Adrenal gland (tissue), 9 donors: ENCODE measurements at regions not wholly inside any gene's neighbourhood (a gene's known extent, or its start where the extent isn't known, plus 50 kb on each side); places are given as distances from the start of the nearest gene placed in this dataset.

ENCODE experiments used
- DNase-seq, 7 donors: peaks; one replicate each; pipeline ENCODE4 v3.0.0-alpha.2; 2019 to 2020
- H3K27ac ChIP-seq, 5 donors: fragments of 200-600 bp; sonication (generic) in 4 of 5; 1 replicate in 3 of 5; 2 replicates in 2 of 5; pipeline versions ENCODE4 v1.5.1 to v1.8.0; 2016 to 2020; ENCODE audit warnings: mild to moderate bottlenecking in 1 of 5
- H3K27me3 ChIP-seq: fragments of 200-600 bp; 2 replicates; pipeline ENCODE4 v1.8.0; 2021
- H3K36me3 ChIP-seq, 2 donors: fragments of 200-600 bp; replicated peaks in 1 of 2; 1 replicate in 1 of 2; 2 replicates in 1 of 2; pipeline versions ENCODE4 v1.5.1 to v1.8.0; 2018 to 2022
- H3K4me1 ChIP-seq, 2 donors: fragments of 200-600 bp; replicated peaks in 1 of 2; 1 replicate in 1 of 2; 2 replicates in 1 of 2; pipeline versions ENCODE4 v1.5.1 to v1.8.0; 2018 to 2021
- H3K4me3 ChIP-seq, 4 donors: fragments of 200-600 bp; sonication (generic) in 3 of 4; one replicate each; pipeline ENCODE4 v1.5.1; 2016 to 2018
- H3K9me3 ChIP-seq, 3 donors: fragments of 200-600 bp; sonication (generic) in 1 of 3; replicated peaks in 1 of 3; 1 replicate in 2 of 3; 2 replicates in 1 of 3; pipeline versions ENCODE4 v1.5.1 to v1.8.0; 2016 to 2021
- POLR2A ChIP-seq, 2 donors: fragments of 450-650 bp; IDR thresholded peaks; one replicate each; pipeline ENCODE4 v1.6.1; 2017; ENCODE audit warnings: antibody characterized with exemption in 2 of 2, mild to moderate bottlenecking in 2 of 2, moderate library complexity in 1 of 2
- WGBS, 4 donors: extraction: QIAGEN DNeasy Blood & Tissue Kit in 2 of 4; methylation state at CpG; one replicate each; pipeline versions ENCODE4 v1.1.5 to v1.1.7; 2013 to 2017; 5-methylcytosine and 5-hydroxymethylcytosine counted together
- intact Hi-C, 2 donors: fragments of 100-400 bp; cut with DNase I; formaldehyde crosslinking; loops; one replicate each; pipeline versions ENCODE4 v1.14.1 to v1.15.0; 2022 to 2023
- TF ChIP-seq, protein P1 (sequence below), 6 experiments: fragments of 450-650 bp in 4 of 6; fragments of 200-600 bp in 2 of 6; sonication (generic) in 1 of 6; IDR thresholded peaks; 1 replicate in 5 of 6; 2 replicates in 1 of 6; pipeline versions ENCODE4 v1.5.1 to v1.8.0; 2016 to 2021; ENCODE audit warnings: antibody characterized with exemption in 6 of 6, mild to moderate bottlenecking in 2 of 6, moderate library complexity in 1 of 6
- donor health status: healthy with polysubstance abuse.
- donor health status: Bipolar disorder and iron deficiency.
- donor health status: DM: yes; HTN: yes; CAD: no.
- donor health status: DM: no; HTN: no; CAD: no.
- donor health status: DM: no; HTN: no; CAD: no.

DNA sequence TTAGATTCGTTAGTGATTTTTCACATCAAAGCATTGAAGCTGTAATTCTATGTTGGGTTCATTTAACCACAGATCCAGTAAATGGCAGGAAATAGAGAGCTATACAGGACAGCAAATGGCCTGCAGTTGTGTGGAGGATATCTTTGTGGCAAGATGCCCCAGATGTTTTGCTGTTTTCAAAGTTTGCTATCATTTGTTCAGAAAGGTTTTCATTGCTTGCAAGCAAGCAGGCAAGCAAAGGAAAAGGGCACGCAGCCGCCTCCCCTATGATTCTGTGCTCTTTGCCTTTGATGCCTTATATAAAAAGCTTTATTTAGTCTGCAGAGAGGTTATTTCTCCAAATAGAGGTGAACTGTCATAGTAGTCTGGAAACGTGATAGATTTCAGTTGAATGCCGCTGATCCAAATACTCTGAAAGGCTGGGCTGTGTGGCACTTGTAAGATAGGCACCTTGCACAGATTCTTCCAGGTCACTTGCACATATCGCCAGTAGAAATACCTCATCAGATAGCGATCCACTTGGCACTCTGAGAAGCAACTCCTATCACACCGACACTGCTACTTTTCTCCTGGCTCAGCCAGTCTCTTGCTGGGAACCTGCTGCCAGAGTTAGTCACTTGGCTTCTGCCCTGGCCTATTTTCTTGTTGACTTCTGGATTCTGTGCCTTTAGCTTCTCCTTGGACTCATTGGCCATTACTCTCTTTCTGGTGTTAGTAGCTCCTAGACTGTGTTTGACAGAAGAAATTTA, 66.4 kb downstream of the UTRN start:
- peak; percentile 50 to 81 (median 76) for DNase-seq
- Histone ChIP-seq H3K27me3 (no peaks in the 10 kb centered on the region), H3K9me3 (no peaks in the 10 kb centered on the region), H3K27ac (peak overlapping the region in 4 of 5 donors; percentile 5 to 77 (median 70)), H3K4me3 (peak overlapping the region in 1 of 4 donors; percentile 11), H3K4me1 (peaks cover 53 to 54% of the 10 kb centered on the region in 2 donors), H3K36me3 (no peaks in the 10 kb centered on the region)
- WGBS, 4 donors: 21 to 29% (median 26%) methylated on average over 8 of the region's 8 CpGs
- TF ChIP-seq POLR2A (IDR thresholded peaks at IDR 0.05): peak in 1 of 2 donors; percentile 42
- TF ChIP-seq, protein P1, sequence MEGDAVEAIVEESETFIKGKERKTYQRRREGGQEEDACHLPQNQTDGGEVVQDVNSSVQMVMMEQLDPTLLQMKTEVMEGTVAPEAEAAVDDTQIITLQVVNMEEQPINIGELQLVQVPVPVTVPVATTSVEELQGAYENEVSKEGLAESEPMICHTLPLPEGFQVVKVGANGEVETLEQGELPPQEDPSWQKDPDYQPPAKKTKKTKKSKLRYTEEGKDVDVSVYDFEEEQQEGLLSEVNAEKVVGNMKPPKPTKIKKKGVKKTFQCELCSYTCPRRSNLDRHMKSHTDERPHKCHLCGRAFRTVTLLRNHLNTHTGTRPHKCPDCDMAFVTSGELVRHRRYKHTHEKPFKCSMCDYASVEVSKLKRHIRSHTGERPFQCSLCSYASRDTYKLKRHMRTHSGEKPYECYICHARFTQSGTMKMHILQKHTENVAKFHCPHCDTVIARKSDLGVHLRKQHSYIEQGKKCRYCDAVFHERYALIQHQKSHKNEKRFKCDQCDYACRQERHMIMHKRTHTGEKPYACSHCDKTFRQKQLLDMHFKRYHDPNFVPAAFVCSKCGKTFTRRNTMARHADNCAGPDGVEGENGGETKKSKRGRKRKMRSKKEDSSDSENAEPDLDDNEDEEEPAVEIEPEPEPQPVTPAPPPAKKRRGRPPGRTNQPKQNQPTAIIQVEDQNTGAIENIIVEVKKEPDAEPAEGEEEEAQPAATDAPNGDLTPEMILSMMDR (IDR thresholded peaks at IDR 0.05): no peak
- intact Hi-C loops: no loop called here

DNA sequence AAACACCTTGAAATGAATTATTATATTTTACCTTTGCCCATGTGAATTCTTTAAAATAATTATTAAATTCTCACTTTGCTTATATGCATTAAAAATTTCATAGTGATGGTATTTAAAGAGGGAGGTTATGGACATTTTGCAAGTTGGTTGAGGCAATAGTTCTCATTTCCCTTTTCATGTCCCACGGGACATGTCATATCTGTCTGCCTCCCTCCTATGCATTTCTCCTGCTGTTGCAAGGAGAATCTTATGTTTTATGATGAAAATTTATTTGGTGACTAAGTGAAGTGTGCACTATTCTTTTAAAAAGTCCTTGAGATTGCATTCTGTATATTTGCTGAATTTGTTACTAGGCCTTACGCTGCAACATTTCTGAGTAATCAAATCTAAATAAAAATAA, 67.2 kb downstream of the UTRN start:
- 49 to 65% (median 56%) methylated on average over 2 of the region's 2 CpGs for WGBS, 4 donors
- intact Hi-C loops: no loop called here
- H3K4me1 ChIP-seq: peaks cover 45 to 46% of the 10 kb centered on the region in 2 donors

DNA sequence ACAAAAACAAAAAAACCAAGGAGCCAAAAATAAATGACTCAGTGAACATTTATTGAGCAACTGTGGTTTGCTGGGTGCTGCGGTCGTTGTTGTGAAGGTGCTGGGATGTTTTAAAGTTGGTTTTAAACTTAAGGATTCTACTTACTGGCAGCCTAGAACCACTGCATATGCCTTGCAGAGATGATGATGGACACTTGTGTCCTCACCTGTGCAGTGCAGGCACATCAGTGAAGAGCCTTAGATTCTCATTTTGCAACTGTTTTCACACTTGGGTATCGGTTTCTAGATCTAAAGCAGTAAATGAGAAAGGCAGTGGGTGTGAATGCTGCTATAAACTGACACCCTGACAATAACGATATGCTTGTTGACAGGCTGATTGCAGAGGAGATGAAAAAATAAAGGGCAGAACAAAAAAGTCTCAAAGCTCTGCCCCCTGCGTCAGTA, 68.8 kb downstream of the UTRN start:
- H3K36me3 ChIP-seq: no peaks in the 10 kb centered on the region
- no peaks in the 10 kb centered on the region for H3K27me3 ChIP-seq
- H3K4me1 ChIP-seq: peaks cover 36% of the 10 kb centered on the region in 2 donors
- no peak overlapping the region for H3K4me3 ChIP-seq
- no peak overlapping the region for H3K27ac ChIP-seq
- DNase-seq: no peak
- H3K9me3 ChIP-seq: no peaks in the 10 kb centered on the region
- 79 to 89% (median 88%) methylated on average over 5 of the region's 5 CpGs for WGBS, 4 donors
- TF ChIP-seq, protein P1 (IDR thresholded peaks at IDR 0.05): no peak
- no peak for TF ChIP-seq POLR2A (IDR thresholded peaks at IDR 0.05)
- intact Hi-C loops: no loop called here

More for the DNA sequence above, 67.2 kb downstream of the UTRN start:
- TF ChIP-seq, protein P1 (IDR thresholded peaks at IDR 0.05): no peak
- TF ChIP-seq POLR2A (IDR thresholded peaks at IDR 0.05): no peak
- H3K27me3 ChIP-seq: no peaks in the 10 kb centered on the region
- H3K9me3 ChIP-seq: no peaks in the 10 kb centered on the region
- no peaks in the 10 kb centered on the region for H3K36me3 ChIP-seq
- H3K4me3 ChIP-seq: no peak overlapping the region
- peak overlapping the region in 4 of 5 donors; percentile 5 to 77 (median 70) for H3K27ac ChIP-seq
- DNase-seq: no peak

DNA sequence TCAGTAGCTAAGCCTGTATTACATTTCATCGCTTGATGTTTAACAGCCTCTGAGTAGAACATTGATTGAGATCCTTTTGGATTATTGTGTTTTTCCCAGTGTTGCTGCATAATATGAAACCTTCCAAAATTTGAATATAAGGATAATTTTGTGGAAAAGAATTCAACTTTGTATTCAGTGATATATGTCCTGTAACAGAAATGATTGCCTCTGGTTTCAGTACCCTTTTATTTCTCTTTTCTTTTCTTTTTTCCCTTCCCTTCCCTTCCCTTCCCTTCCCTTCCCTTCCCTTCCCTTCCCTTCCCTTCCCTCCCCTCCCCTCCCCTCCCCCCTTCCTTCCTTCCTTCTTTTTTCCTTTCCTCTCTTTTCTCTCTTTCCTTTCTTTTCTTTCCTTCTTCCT, 74.6 kb downstream of the UTRN start:
- intact Hi-C loops: no loop called here
- WGBS, 4 donors: 91 to 98% (median 96%) methylated on average over 1 of the region's 1 CpG
- Histone ChIP-seq H3K4me3 (no peak overlapping the region), H3K4me1 (peaks cover 12 to 21% of the 10 kb centered on the region in 2 donors), H3K27me3 (no peaks in the 10 kb centered on the region), H3K36me3 (no peaks in the 10 kb centered on the region), H3K9me3 (no peaks in the 10 kb centered on the region), H3K27ac (no peak overlapping the region)
- TF ChIP-seq, protein P1 (IDR thresholded peaks at IDR 0.05): no peak
- TF ChIP-seq POLR2A (IDR thresholded peaks at IDR 0.05): no peak
- no peak for DNase-seq
